GM12878 (cell line): ENCODE measurements at regions not wholly inside any gene's neighbourhood (a gene's known extent, or its start where the extent isn't known, plus 50 kb on each side); places are given as distances from the start of the nearest gene placed in this dataset.

Source experiments
- ATAC-seq: fragments of 200-7000 bp; cut with Tn5 transposase; 3 replicates; pipeline ENCODE4 v1.9.1; 2020; ENCODE audit warnings: mild to moderate bottlenecking, moderate library complexity
- BruUV-seq: library from RNA; stranded (reverse); fragments of 400-500 nt; replicated peaks from 2 replicates; lab custom pipeline; 2021; lab: Mats Ljungman, UMichigan
- CTCF ChIA-PET: fragments of 300-600 bp; sonication (Branson Sonifier 250); formaldehyde crosslinking; extraction: SDS; loops from one replicate; lab custom pipeline; 2021; ENCODE audit warnings: inconsistent platforms; lab: Yijun Ruan, JAX
- POLR2A ChIA-PET: fragments of 350-600 bp; formaldehyde crosslinking; extraction: SDS; loops from one replicate; lab custom pipeline; 2021; ENCODE audit warnings: inconsistent platforms; lab: Charles Lee
- RAD21 ChIA-PET: fragments of 300-600 bp; sonication (Branson Sonifier 250); formaldehyde crosslinking; loops from one replicate; lab custom pipeline; 2023; ENCODE audit warnings: antibody characterized with exemption; ENCODE audit not compliant: unreplicated experiment; lab: Charles Lee
- SMC1A ChIA-PET: fragments of 300-600 bp; sonication (Branson Sonifier 250); formaldehyde crosslinking; loops from one replicate; lab custom pipeline; 2023; ENCODE audit not compliant: unreplicated experiment, uncharacterized antibody; lab: Charles Lee
- DNase-seq: peaks from one replicate; pipeline ENCODE4 v3.0.0-alpha.2; 2011; ENCODE audit warnings: low read depth, low spot score
- FAIRE-seq: peaks from 3 replicates; lab custom pipeline; 2011; peaks lifted over from hg19 to GRCh38; lab: Jason Lieb, UNC
- H2AFZ ChIP-seq: 2 replicates; pipeline ENCODE4 v1.6.0; 2011; ENCODE audit warnings: low read depth, low read length, control low read depth; ENCODE audit not compliant: control insufficient read depth
- H3K27ac ChIP-seq: 2 replicates; pipeline ENCODE4 v1.5.1; 2011; ENCODE audit warnings: control low read depth; ENCODE audit not compliant: control insufficient read depth, insufficient read depth
- H3K27me3 ChIP-seq, 2 experiments: replicated peaks in 1 of 2; 2 replicates each; pipeline versions ENCODE4 v1.6.0 to v1.6.1; 2011; ENCODE audit warnings: low read length in 1 of 2; ENCODE audit not compliant: control insufficient read depth in 2 of 2, insufficient read depth in 2 of 2
- H3K36me3 ChIP-seq, 2 experiments: 2 replicates each; pipeline ENCODE4 v1.5.1; 2011; ENCODE audit warnings: low read length in 1 of 2; ENCODE audit not compliant: control insufficient read depth in 2 of 2, insufficient read depth in 2 of 2
- H3K4me1 ChIP-seq: 2 replicates; pipeline ENCODE4 v1.6.1; 2011; ENCODE audit warnings: mild to moderate bottlenecking, low read length, moderate library complexity, mixed read lengths; ENCODE audit not compliant: control insufficient read depth, insufficient read depth
- H3K4me2 ChIP-seq: 2 replicates; pipeline ENCODE4 v1.6.0; 2011; ENCODE audit warnings: control low read depth; ENCODE audit not compliant: control insufficient read depth, insufficient read depth
- H3K4me3 ChIP-seq: fragments of 200-600 bp; sonication (generic); 2 replicates; pipeline ENCODE4 v1.5.1; 2016
- H3K79me2 ChIP-seq: 2 replicates; pipeline ENCODE4 v1.6.0; 2011; ENCODE audit warnings: low read length; ENCODE audit not compliant: control insufficient read depth, insufficient read depth
- H3K9ac ChIP-seq: 2 replicates; pipeline ENCODE4 v1.8.0; 2011; ENCODE audit warnings: low read length, control low read depth, mixed read lengths; ENCODE audit not compliant: control insufficient read depth, insufficient read depth
- H3K9me3 ChIP-seq: replicated peaks from 3 replicates; pipeline ENCODE4 v1.5.1; 2011; ENCODE audit warnings: mild to moderate bottlenecking, low read length; ENCODE audit not compliant: control insufficient read depth, insufficient read depth
- H4K20me1 ChIP-seq: 2 replicates; pipeline ENCODE4 v1.6.0; 2011; ENCODE audit not compliant: control insufficient read depth, insufficient read depth
- BCL11A ChIP-seq: IDR thresholded peaks from 2 replicates; pipeline ENCODE4 v1.6.1; 2011; ENCODE audit warnings: low read depth, low read length
- BMI1 ChIP-seq: fragments of 450-650 bp; IDR thresholded peaks from 2 replicates; pipeline ENCODE4 v1.6.1; 2016; ENCODE audit warnings: mild to moderate bottlenecking, moderate library complexity, borderline replicate concordance
- CREB1 ChIP-seq: IDR thresholded peaks from 2 replicates; pipeline ENCODE4 v1.6.1; 2012; ENCODE audit warnings: low read depth, mild to moderate bottlenecking, inconsistent platforms
- EED ChIP-seq: sonication (generic); IDR thresholded peaks from 2 replicates; pipeline ENCODE4 v1.6.1; 2016; ENCODE audit warnings: antibody characterized with exemption, low read depth
- EGR1 ChIP-seq, 2 experiments: IDR thresholded peaks; 1 replicate in 1 of 2; 2 replicates in 1 of 2; pipeline ENCODE4 v1.6.1; 2011 to 2012; ENCODE audit warnings: low read depth in 2 of 2, low read length in 2 of 2, borderline replicate concordance in 1 of 2, mild to moderate bottlenecking in 1 of 2, moderate library complexity in 1 of 2
- HSF1 ChIP-seq: fragments of 150-350 bp; IDR thresholded peaks from 2 replicates; pipeline ENCODE4 v1.6.1; 2014; ENCODE audit warnings: mild to moderate bottlenecking, low read depth, low read length
- LARP7 ChIP-seq: fragments of 450-650 bp; IDR thresholded peaks from 2 replicates; pipeline ENCODE4 v1.6.1; 2017; ENCODE audit warnings: mild to moderate bottlenecking
- MXI1 ChIP-seq: fragments of 150-350 bp; IDR thresholded peaks from 2 replicates; pipeline ENCODE4 v1.6.1; 2011; ENCODE audit warnings: low read depth, mild to moderate bottlenecking, inconsistent platforms, low read length, improper control_type of control experiment
- NR2F1 ChIP-seq: fragments of 450-650 bp; conservative IDR thresholded peaks from 2 replicates; pipeline ENCODE4 v1.6.1; 2017; ENCODE audit warnings: mild to moderate bottlenecking
- PML ChIP-seq: IDR thresholded peaks from 2 replicates; pipeline ENCODE4 v1.6.1; 2012; ENCODE audit warnings: low read length, inconsistent platforms
- POLR2AphosphoS5 ChIP-seq: IDR thresholded peaks from 2 replicates; pipeline ENCODE4 v1.6.1; 2011; ENCODE audit warnings: mild to moderate bottlenecking, low read length, inconsistent platforms
- SIN3A ChIP-seq: IDR thresholded peaks from 2 replicates; pipeline ENCODE4 v1.6.1; 2012; ENCODE audit warnings: low read depth, low read length, improper control_type of control experiment
- SP1 ChIP-seq: IDR thresholded peaks from one replicate; pipeline ENCODE4 v1.6.1; 2011; ENCODE audit warnings: low read depth, low read length
- SREBF2 ChIP-seq: IDR thresholded peaks from 2 replicates; pipeline ENCODE4 v1.6.1; 2012; ENCODE audit warnings: mild to moderate bottlenecking, low read length
- TARDBP ChIP-seq: IDR thresholded peaks from 2 replicates; pipeline ENCODE4 v1.6.1; 2016; ENCODE audit warnings: borderline replicate concordance
- ZNF217 ChIP-seq: fragments of 450-650 bp; IDR thresholded peaks from 2 replicates; pipeline ENCODE4 v1.6.1; 2017; ENCODE audit warnings: antibody characterized with exemption, mild to moderate bottlenecking
- WGBS: methylation state at CpG from one replicate; pipeline ENCODE4 v1.1.6; 2016; ENCODE audit warnings: low lambda C conversion rate; ENCODE audit not compliant: insufficient replicate concordance, insufficient coverage; ENCODE audit errors: missing lambda C conversion rate; 5-methylcytosine and 5-hydroxymethylcytosine counted together
- in situ Hi-C: fragments of 300-500 bp; cut with MboI; formaldehyde crosslinking; loops from 9 replicates; pipeline ENCODE4 v1.14.3; 2018; ENCODE audit warnings: mixed read lengths
- intact Hi-C: fragments of 100-400 bp; cut with micrococcal nuclease; formaldehyde crosslinking; loops from one replicate; pipeline ENCODE4 v1.14.2; 2022; ENCODE audit not compliant: unreplicated experiment
- TF ChIP-seq, protein P1 (sequence below): IDR thresholded peaks from 2 replicates; pipeline ENCODE4 v1.6.1; 2012; ENCODE audit warnings: low read depth, low read length, improper control_type of control experiment
- TF ChIP-seq, protein P2 (sequence below): IDR thresholded peaks from 2 replicates; pipeline ENCODE4 v1.6.1; 2011; ENCODE audit warnings: low read depth, mild to moderate bottlenecking, low read length, moderate library complexity, borderline replicate concordance; ENCODE audit errors: extremely low read depth

- TF ChIP-seq HSF1 = no peak
Observed at GRCh38 chr3:30495172-30496065, 111.0 kb upstream of the TGFBR2 start (continued).

DNA sequence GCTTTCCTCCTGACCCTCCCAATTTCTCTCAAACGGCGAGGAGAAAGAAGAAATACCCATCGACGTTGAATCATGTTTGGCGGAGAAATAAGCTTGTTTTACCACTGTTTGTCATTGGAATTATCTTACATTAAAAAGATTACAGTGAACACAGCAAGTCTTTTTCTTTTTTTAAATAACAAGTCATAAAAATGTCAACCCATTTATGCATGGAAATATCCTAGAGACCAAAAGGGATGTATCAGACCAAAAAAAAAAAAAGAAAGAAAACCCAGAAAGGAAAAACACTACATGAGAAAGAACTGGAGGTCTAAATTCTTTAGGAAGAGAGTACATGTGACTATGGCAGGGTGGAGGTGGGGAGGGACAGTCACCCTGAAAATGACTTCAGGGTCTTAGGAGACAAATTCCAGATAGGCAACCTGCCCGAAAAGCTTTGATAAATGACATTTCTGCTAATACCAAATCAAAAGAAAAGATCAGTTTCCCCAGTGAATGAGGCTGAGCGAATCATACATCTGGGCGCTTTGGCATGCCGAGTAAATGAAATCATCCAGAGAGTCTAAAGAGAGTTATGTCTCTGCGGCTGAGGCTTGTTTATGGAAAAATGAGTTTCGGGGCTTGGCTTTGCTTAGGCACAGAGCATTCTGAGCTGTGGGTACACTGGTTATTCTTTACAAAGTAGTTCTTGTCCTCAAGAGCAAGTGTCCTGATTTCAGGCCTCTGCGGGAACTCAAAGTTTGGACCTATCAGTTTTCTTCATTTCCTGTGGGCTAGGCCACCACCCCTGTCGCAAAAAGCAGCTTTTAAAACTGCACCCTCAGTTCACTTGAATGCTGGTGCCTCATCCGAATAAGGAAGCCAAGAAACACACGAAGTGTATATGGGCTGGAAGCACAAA lies 110.1 kb upstream of the TGFBR2 start:
- no peak overlapping the region for H2AFZ ChIP-seq
- TF ChIP-seq SIN3A (no peak), EED (no peak), ZNF217 (no peak), SREBF2 (no peak), SP1 (no peak), BCL11A (no peak), EGR1 (IDR thresholded peaks at IDR 0.05; ENCODE audit: borderline replicate concordance in 1 of 2, low read depth in 2 of 2, low read length in 2 of 2) (no peak), MXI1 (no peak), BMI1 (no peak), NR2F1 (no peak), LARP7 (no peak), POLR2AphosphoS5 (no peak), CREB1 (no peak), PML (no peak), TARDBP (no peak)
- TF ChIP-seq, protein P1, sequence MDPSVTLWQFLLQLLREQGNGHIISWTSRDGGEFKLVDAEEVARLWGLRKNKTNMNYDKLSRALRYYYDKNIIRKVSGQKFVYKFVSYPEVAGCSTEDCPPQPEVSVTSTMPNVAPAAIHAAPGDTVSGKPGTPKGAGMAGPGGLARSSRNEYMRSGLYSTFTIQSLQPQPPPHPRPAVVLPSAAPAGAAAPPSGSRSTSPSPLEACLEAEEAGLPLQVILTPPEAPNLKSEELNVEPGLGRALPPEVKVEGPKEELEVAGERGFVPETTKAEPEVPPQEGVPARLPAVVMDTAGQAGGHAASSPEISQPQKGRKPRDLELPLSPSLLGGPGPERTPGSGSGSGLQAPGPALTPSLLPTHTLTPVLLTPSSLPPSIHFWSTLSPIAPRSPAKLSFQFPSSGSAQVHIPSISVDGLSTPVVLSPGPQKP = no peak
- TF ChIP-seq, protein P2, sequence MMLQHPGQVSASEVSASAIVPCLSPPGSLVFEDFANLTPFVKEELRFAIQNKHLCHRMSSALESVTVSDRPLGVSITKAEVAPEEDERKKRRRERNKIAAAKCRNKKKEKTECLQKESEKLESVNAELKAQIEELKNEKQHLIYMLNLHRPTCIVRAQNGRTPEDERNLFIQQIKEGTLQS = no peak

More for the DNA sequence above, 110.1 kb upstream of the TGFBR2 start:
- H3K4me2 ChIP-seq = no peak overlapping the region
- 82% methylated on average over 15 of the region's 15 CpGs for WGBS
- RAD21 ChIA-PET = interaction anchor here (0.7 kb wide), 1 partner anchor 201 kb away, joined by 3 read pairs; no protein-coding TSS in a partner anchor
- FAIRE-seq (no peak), ATAC-seq (no peak), DNase-seq (no peak)
- no peaks in the 10 kb centered on the region for H3K79me2 ChIP-seq
- H4K20me1 ChIP-seq = no peaks in the 10 kb centered on the region
- SMC1A ChIA-PET = interaction anchor here (1.2 to 1.9 kb wide), 2 partner anchors 18 to 21 kb away, joined by 4 to 5 read pairs; no protein-coding TSS in a partner anchor
- POLR2A ChIA-PET = interaction anchor here (0.7 kb wide), 1 partner anchor 225 kb away, joined by 3 read pairs; no protein-coding TSS in a partner anchor
- H3K4me3 ChIP-seq = no peak overlapping the region
- no TSS peak for BruUV-seq
- in situ Hi-C loops = no loop called here
- no peak overlapping the region for H3K9ac ChIP-seq
- H3K9me3 ChIP-seq = no peaks in the 10 kb centered on the region; the same call in 2 of the 3 replicates
- no peak overlapping the region for H3K27ac ChIP-seq
- CTCF ChIA-PET = no interaction called here
- peaks cover 9% of the 10 kb centered on the region for H3K4me1 ChIP-seq
- peaks cover 0 to 3% of the 10 kb centered on the region in 2 experiments; a peak in 1 of 4 replicates for H3K27me3 ChIP-seq
- H3K36me3 ChIP-seq = no peaks in the 10 kb centered on the region
- intact Hi-C loops = no loop called here
